WTC11 (cell line): ENCODE measurements at regions not wholly inside any gene's neighbourhood (a gene's known extent, or its start where the extent isn't known, plus 50 kb on each side); places are given as distances from the start of the nearest gene placed in this dataset.

Source experiments
- ATAC-seq: fragments of 200-7000 bp; cut with Tn5 transposase; 2 replicates; pipeline ENCODE4 v1.10.0; 2021; ENCODE audit warnings: mild to moderate bottlenecking, moderate library complexity
- CTCF ChIA-PET: fragments of 300-600 bp; sonication (Branson Sonifier 250); formaldehyde crosslinking; loops from one replicate; lab custom pipeline; 2021; ENCODE audit warnings: antibody characterized with exemption; lab: Charles Lee
- POLR2A ChIA-PET: fragments of 350-600 bp; sonication (Branson Sonifier 250); formaldehyde crosslinking; loops from one replicate; lab custom pipeline; 2021; ENCODE audit warnings: antibody characterized with exemption; lab: Charles Lee
- DNase-seq: peaks from one replicate; pipeline ENCODE4 v3.0.0; 2021; ENCODE audit warnings: low spot score
- H3K27ac Mint-ChIP-seq: 2 replicates; pipeline ENCODE4 v1.8.0; 2021; ENCODE audit warnings: mixed read lengths
- H3K27me3 Mint-ChIP-seq: 2 replicates; pipeline ENCODE4 v1.8.0; 2021; ENCODE audit warnings: low read depth, mild to moderate bottlenecking, moderate library complexity, mixed read lengths
- H3K36me3 Mint-ChIP-seq: 2 replicates; pipeline ENCODE4 v1.8.0; 2021; ENCODE audit warnings: mixed read lengths
- H3K4me1 Mint-ChIP-seq: 2 replicates; pipeline ENCODE4 v1.8.0; 2022; ENCODE audit warnings: mixed read lengths
- H3K4me3 Mint-ChIP-seq: 2 replicates; pipeline ENCODE4 v1.8.0; 2021; ENCODE audit warnings: mild to moderate bottlenecking, moderate library complexity, mixed read lengths
- H3K9me3 Mint-ChIP-seq: 2 replicates; pipeline ENCODE4 v1.8.0; 2021; ENCODE audit warnings: mixed read lengths
- CREM ChIP-seq: sonication (generic); formaldehyde crosslinking; IDR thresholded peaks from 2 replicates; pipeline ENCODE4 v1.8.1; 2022; ENCODE audit warnings: mild to moderate bottlenecking, missing genetic modification reagents, moderate library complexity
- FOXJ3 ChIP-seq: sonication (generic); formaldehyde crosslinking; IDR thresholded peaks from 2 replicates; pipeline ENCODE4 v1.9.0; 2021; ENCODE audit warnings: missing genetic modification reagents, mild to moderate bottlenecking, borderline replicate concordance
- FOXP1 ChIP-seq: sonication (generic); formaldehyde crosslinking; IDR thresholded peaks from 2 replicates; pipeline ENCODE4 v1.8.0; 2022; ENCODE audit warnings: missing genetic modification reagents, mild to moderate bottlenecking, moderate library complexity, borderline replicate concordance
- GTF2I ChIP-seq: fragments of 250-450 bp; sonication (Bioruptor Pico); conservative IDR thresholded peaks from 2 replicates; pipeline ENCODE4 v1.4.0; 2021; ENCODE audit warnings: mild to moderate bottlenecking
- MXD4 ChIP-seq: fragments of 250-450 bp; sonication (Bioruptor Pico); IDR thresholded peaks from 2 replicates; pipeline ENCODE4 v1.8.0; 2021; ENCODE audit warnings: mild to moderate bottlenecking, moderate library complexity, borderline replicate concordance
- NFATC4 ChIP-seq: fragments of 250-450 bp; sonication (Bioruptor Pico); IDR thresholded peaks from 2 replicates; pipeline ENCODE4 v1.9.0; 2021; ENCODE audit warnings: mild to moderate bottlenecking
- NFE2L1 ChIP-seq: sonication (generic); formaldehyde crosslinking; IDR thresholded peaks from 2 replicates; pipeline ENCODE4 v1.8.1; 2023; ENCODE audit warnings: missing genetic modification reagents
- PRRX2 ChIP-seq: fragments of 250-450 bp; sonication (Bioruptor Pico); IDR thresholded peaks from 2 replicates; pipeline ENCODE4 v1.8.0; 2021; ENCODE audit warnings: mild to moderate bottlenecking
- SMAD3 ChIP-seq: sonication (generic); formaldehyde crosslinking; IDR thresholded peaks from 2 replicates; pipeline ENCODE4 v1.8.0; 2022; ENCODE audit warnings: missing genetic modification reagents, mild to moderate bottlenecking, borderline replicate concordance
- TP53 ChIP-seq: sonication (generic); formaldehyde crosslinking; IDR thresholded peaks from 2 replicates; pipeline ENCODE4 v1.8.1; 2023; ENCODE audit warnings: mild to moderate bottlenecking, missing genetic modification reagents
- ZNF232 ChIP-seq: sonication (generic); formaldehyde crosslinking; IDR thresholded peaks from 2 replicates; pipeline ENCODE4 v1.8.0; 2022; ENCODE audit warnings: mild to moderate bottlenecking, missing genetic modification reagents
- ZNF396 ChIP-seq: fragments of 250-450 bp; sonication (Bioruptor Pico); IDR thresholded peaks from 2 replicates; pipeline ENCODE4 v1.8.0; 2021; ENCODE audit warnings: mild to moderate bottlenecking, moderate library complexity, borderline replicate concordance
- TF ChIP-seq, protein P1 (sequence below): sonication (generic); formaldehyde crosslinking; IDR thresholded peaks from 2 replicates; pipeline ENCODE4 v1.8.1; 2022; ENCODE audit warnings: mild to moderate bottlenecking, missing genetic modification reagents, moderate library complexity, borderline replicate concordance
- TF ChIP-seq, protein P2 (sequence below): sonication (generic); formaldehyde crosslinking; conservative IDR thresholded peaks from 2 replicates; pipeline ENCODE4 v1.8.1; 2023; ENCODE audit warnings: mild to moderate bottlenecking, low read depth, missing genetic modification reagents, moderate library complexity
- TF ChIP-seq, protein P3 (sequence below): fragments of 250-450 bp; sonication (Bioruptor Pico); IDR thresholded peaks from 2 replicates; pipeline ENCODE4 v1.9.0; 2021; ENCODE audit warnings: mild to moderate bottlenecking, borderline replicate concordance
- TF ChIP-seq, protein P4 (sequence below): fragments of 250-450 bp; sonication (Bioruptor Pico); IDR thresholded peaks from 2 replicates; pipeline ENCODE4 v1.9.0; 2021; ENCODE audit warnings: moderate library complexity, mild to moderate bottlenecking, inconsistent platforms, borderline replicate concordance
- TF ChIP-seq, protein P5 (sequence below): sonication (generic); formaldehyde crosslinking; IDR thresholded peaks from 2 replicates; pipeline ENCODE4 v1.8.1; 2022; ENCODE audit warnings: missing genetic modification reagents, borderline replicate concordance
- TF ChIP-seq, protein P6 (sequence below): sonication (generic); formaldehyde crosslinking; IDR thresholded peaks from 2 replicates; pipeline ENCODE4 v1.8.1; 2023; ENCODE audit warnings: mild to moderate bottlenecking, missing genetic modification reagents, moderate library complexity

DNA sequence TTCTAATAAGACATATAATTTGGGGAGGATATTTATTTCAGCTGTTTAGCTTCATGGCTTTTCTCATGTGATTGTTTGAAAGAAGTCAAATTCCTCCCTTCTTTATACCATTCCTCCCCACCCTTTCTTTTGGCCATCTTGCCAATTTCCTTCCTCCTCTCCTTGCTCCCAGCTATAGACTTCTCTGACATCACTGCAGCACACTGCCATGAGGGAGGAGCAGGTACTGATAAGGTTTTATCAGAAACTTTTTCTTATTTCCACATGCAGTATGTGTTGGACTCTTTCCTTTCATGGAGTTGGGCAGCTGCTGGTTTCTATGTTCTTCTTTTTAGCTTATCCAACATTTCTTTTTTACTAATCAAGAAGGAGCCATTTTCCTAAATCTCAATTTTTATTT lies 481.7 kb upstream of the NR3C2 start:
- Mint-ChIP-seq H3K27me3 (no peaks in the 10 kb centered on the region), H3K9me3 (peaks cover 10% of the 10 kb centered on the region), H3K4me1 (peaks cover 8% of the 10 kb centered on the region; the same call in 1 of the 2 replicates), H3K27ac (no peak overlapping the region), H3K4me3 (no peak overlapping the region), H3K36me3 (peaks cover 1% of the 10 kb centered on the region)
- DNase-seq: no peak
- POLR2A ChIA-PET: no interaction called here
- TF ChIP-seq, protein P1, sequence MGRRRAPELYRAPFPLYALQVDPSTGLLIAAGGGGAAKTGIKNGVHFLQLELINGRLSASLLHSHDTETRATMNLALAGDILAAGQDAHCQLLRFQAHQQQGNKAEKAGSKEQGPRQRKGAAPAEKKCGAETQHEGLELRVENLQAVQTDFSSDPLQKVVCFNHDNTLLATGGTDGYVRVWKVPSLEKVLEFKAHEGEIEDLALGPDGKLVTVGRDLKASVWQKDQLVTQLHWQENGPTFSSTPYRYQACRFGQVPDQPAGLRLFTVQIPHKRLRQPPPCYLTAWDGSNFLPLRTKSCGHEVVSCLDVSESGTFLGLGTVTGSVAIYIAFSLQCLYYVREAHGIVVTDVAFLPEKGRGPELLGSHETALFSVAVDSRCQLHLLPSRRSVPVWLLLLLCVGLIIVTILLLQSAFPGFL (CRISPR knock-in tag): no peak
- TF ChIP-seq PRRX2 (no peak), FOXP1 (CRISPR knock-in tag) (no peak), NFE2L1 (CRISPR knock-in tag) (no peak), MXD4 (CRISPR knock-in tag) (no peak), ZNF396 (no peak), TP53 (no peak), FOXJ3 (CRISPR knock-in tag) (no peak)
- TF ChIP-seq, protein P2, sequence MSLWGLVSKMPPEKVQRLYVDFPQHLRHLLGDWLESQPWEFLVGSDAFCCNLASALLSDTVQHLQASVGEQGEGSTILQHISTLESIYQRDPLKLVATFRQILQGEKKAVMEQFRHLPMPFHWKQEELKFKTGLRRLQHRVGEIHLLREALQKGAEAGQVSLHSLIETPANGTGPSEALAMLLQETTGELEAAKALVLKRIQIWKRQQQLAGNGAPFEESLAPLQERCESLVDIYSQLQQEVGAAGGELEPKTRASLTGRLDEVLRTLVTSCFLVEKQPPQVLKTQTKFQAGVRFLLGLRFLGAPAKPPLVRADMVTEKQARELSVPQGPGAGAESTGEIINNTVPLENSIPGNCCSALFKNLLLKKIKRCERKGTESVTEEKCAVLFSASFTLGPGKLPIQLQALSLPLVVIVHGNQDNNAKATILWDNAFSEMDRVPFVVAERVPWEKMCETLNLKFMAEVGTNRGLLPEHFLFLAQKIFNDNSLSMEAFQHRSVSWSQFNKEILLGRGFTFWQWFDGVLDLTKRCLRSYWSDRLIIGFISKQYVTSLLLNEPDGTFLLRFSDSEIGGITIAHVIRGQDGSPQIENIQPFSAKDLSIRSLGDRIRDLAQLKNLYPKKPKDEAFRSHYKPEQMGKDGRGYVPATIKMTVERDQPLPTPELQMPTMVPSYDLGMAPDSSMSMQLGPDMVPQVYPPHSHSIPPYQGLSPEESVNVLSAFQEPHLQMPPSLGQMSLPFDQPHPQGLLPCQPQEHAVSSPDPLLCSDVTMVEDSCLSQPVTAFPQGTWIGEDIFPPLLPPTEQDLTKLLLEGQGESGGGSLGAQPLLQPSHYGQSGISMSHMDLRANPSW (CRISPR knock-in tag): no peak
- TF ChIP-seq, protein P3, sequence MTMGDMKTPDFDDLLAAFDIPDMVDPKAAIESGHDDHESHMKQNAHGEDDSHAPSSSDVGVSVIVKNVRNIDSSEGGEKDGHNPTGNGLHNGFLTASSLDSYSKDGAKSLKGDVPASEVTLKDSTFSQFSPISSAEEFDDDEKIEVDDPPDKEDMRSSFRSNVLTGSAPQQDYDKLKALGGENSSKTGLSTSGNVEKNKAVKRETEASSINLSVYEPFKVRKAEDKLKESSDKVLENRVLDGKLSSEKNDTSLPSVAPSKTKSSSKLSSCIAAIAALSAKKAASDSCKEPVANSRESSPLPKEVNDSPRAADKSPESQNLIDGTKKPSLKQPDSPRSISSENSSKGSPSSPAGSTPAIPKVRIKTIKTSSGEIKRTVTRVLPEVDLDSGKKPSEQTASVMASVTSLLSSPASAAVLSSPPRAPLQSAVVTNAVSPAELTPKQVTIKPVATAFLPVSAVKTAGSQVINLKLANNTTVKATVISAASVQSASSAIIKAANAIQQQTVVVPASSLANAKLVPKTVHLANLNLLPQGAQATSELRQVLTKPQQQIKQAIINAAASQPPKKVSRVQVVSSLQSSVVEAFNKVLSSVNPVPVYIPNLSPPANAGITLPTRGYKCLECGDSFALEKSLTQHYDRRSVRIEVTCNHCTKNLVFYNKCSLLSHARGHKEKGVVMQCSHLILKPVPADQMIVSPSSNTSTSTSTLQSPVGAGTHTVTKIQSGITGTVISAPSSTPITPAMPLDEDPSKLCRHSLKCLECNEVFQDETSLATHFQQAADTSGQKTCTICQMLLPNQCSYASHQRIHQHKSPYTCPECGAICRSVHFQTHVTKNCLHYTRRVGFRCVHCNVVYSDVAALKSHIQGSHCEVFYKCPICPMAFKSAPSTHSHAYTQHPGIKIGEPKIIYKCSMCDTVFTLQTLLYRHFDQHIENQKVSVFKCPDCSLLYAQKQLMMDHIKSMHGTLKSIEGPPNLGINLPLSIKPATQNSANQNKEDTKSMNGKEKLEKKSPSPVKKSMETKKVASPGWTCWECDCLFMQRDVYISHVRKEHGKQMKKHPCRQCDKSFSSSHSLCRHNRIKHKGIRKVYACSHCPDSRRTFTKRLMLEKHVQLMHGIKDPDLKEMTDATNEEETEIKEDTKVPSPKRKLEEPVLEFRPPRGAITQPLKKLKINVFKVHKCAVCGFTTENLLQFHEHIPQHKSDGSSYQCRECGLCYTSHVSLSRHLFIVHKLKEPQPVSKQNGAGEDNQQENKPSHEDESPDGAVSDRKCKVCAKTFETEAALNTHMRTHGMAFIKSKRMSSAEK (CRISPR knock-in tag): no peak
- TF ChIP-seq, protein P4, sequence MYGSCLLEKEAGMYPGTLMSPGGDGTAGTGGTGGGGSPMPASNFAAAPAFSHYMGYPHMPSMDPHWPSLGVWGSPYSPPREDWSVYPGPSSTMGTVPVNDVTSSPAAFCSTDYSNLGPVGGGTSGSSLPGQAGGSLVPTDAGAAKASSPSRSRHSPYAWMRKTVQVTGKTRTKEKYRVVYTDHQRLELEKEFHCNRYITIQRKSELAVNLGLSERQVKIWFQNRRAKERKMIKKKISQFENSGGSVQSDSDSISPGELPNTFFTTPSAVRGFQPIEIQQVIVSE: no peak
- TF ChIP-seq, protein P5, sequence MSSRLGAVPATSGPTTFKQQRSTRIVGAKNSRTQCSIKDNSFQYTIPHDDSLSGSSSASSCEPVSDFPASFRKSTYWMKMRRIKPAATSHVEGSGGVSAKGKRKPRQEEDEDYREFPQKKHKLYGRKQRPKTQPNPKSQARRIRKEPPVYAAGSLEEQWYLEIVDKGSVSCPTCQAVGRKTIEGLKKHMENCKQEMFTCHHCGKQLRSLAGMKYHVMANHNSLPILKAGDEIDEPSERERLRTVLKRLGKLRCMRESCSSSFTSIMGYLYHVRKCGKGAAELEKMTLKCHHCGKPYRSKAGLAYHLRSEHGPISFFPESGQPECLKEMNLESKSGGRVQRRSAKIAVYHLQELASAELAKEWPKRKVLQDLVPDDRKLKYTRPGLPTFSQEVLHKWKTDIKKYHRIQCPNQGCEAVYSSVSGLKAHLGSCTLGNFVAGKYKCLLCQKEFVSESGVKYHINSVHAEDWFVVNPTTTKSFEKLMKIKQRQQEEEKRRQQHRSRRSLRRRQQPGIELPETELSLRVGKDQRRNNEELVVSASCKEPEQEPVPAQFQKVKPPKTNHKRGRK (CRISPR knock-in tag): no peak
- CTCF ChIA-PET: no interaction called here
- ATAC-seq: no peak

DNA sequence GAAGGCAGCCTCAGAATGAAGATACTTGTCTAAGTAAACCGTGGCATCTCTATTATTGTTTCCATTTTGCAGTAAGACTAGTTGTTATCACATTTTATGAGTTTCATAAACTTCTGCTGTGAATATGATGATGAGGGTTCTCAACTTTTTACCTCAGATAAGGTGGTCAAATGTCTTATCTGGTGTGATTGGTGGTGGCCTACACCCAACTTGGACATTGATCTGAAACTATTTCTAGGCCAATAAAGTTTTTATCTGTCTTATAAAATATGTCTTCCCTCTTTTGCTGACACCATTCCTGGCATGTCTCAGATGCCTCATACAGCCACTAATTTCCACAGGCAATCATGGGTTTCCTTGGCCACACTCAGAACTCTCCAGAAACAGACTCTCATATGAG lies 480.3 kb upstream of the NR3C2 start:
- H3K9me3 Mint-ChIP-seq: no peaks in the 10 kb centered on the region; the same call in 1 of the 2 replicates
- no peaks in the 10 kb centered on the region for H3K27me3 Mint-ChIP-seq
- no peak overlapping the region for H3K27ac Mint-ChIP-seq
- no peak overlapping the region for H3K4me3 Mint-ChIP-seq
- ATAC-seq (no peak), DNase-seq (no peak)
- no peaks in the 10 kb centered on the region for H3K36me3 Mint-ChIP-seq
- POLR2A ChIA-PET: no interaction called here
- TF ChIP-seq SMAD3: no peak
- no peak for TF ChIP-seq NFATC4 (CRISPR knock-in tag)
- TF ChIP-seq, protein P6, sequence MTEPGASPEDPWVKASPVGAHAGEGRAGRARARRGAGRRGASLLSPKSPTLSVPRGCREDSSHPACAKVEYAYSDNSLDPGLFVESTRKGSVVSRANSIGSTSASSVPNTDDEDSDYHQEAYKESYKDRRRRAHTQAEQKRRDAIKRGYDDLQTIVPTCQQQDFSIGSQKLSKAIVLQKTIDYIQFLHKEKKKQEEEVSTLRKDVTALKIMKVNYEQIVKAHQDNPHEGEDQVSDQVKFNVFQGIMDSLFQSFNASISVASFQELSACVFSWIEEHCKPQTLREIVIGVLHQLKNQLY (CRISPR knock-in tag): no peak
- no peak for TF ChIP-seq CREM
- no peak for TF ChIP-seq GTF2I (CRISPR knock-in tag)
- TF ChIP-seq ZNF232: no peak
- TF ChIP-seq, protein P3 (CRISPR knock-in tag): no peak
- H3K4me1 Mint-ChIP-seq: peaks cover 6% of the 10 kb centered on the region; the same call in 1 of the 2 replicates
- CTCF ChIA-PET: no interaction called here
